GM19455 (cell line): ENCODE measurements at regions not wholly inside any gene's neighbourhood (a gene's known extent, or its start where the extent isn't known, plus 50 kb on each side); places are given as distances from the start of the nearest gene placed in this dataset.

Experiments used
- ATAC-seq: cut with Tn5 transposase; IDR thresholded peaks from one replicate; pipeline ENCODE4 v1.9.1; 2021; ENCODE audit not compliant: unreplicated experiment

GRCh38 chr3:81289676-81290075 lies 471.8 kb downstream of the GBE1 start:
- ATAC-seq: no peak

- no peak for ATAC-seq
Observed at GRCh38 chr3:81279481-81280379, 481.7 kb downstream of the GBE1 start.

- no peak for ATAC-seq
Observed at GRCh38 chr3:81277853-81278252, 483.6 kb downstream of the GBE1 start.

GRCh38 chr3:81274671-81275070 lies 486.8 kb downstream of the GBE1 start:
- no peak for ATAC-seq

GRCh38 chr3:81270603-81271379 lies 490.7 kb downstream of the GBE1 start:
- peak; percentile 70 for ATAC-seq

GRCh38 chr3:81268526-81268925 lies 492.9 kb downstream of the GBE1 start:
- ATAC-seq: no peak

- no peak for ATAC-seq
Observed at GRCh38 chr3:81261996-81262395, 499.4 kb downstream of the GBE1 start.

GRCh38 chr3:81255463-81255862 lies 506.0 kb downstream of the GBE1 start:
- ATAC-seq: no peak

- ATAC-seq: no peak
Observed at GRCh38 chr3:81251096-81251495, 510.3 kb downstream of the GBE1 start.

GRCh38 chr3:81249540-81250029 lies 511.9 kb downstream of the GBE1 start:
- no peak for ATAC-seq

GRCh38 chr3:81245501-81245900 lies 515.9 kb downstream of the GBE1 start:
- ATAC-seq: no peak

- ATAC-seq: no peak
Observed at GRCh38 chr3:81245043-81245442, 516.4 kb downstream of the GBE1 start.

- no peak for ATAC-seq
Observed at GRCh38 chr3:81244231-81244630, 517.2 kb downstream of the GBE1 start.

- ATAC-seq: no peak
Observed at GRCh38 chr3:81242871-81243270, 518.6 kb downstream of the GBE1 start.

GRCh38 chr3:81237181-81237580 lies 524.3 kb downstream of the GBE1 start:
- ATAC-seq: no peak

GRCh38 chr3:81218023-81218422 lies 543.4 kb downstream of the GBE1 start:
- no peak for ATAC-seq

- ATAC-seq: no peak
Observed at GRCh38 chr3:81217101-81217500, 544.3 kb downstream of the GBE1 start.

- no peak for ATAC-seq
Observed at GRCh38 chr3:81216192-81216591, 545.3 kb downstream of the GBE1 start.

GRCh38 chr3:81214631-81215030 lies 546.8 kb downstream of the GBE1 start:
- no peak for ATAC-seq

GRCh38 chr3:81199587-81199986 lies 561.9 kb downstream of the GBE1 start:
- no peak for ATAC-seq

GRCh38 chr3:81198756-81199155 lies 562.7 kb downstream of the GBE1 start:
- no peak for ATAC-seq

GRCh38 chr3:81198216-81198615 lies 563.2 kb downstream of the GBE1 start:
- no peak for ATAC-seq
